SKM-1 (cell line): ENCODE measurements at regions not wholly inside any gene's neighbourhood (a gene's known extent, or its start where the extent isn't known, plus 50 kb on each side); places are given as distances from the start of the nearest gene placed in this dataset.

Experiments used
- DNase-seq: peaks from one replicate; lab custom pipeline; 2025; ENCODE audit not compliant: unreplicated experiment; lab: John Stamatoyannopoulos, UW

GRCh38 chr1:56235909-56236510 lies 343.4 kb downstream of the PLPP3 start:
- DNase-seq, result no peak

GRCh38 chr1:56229186-56229585 lies 350.2 kb downstream of the PLPP3 start:
- no peak for DNase-seq

- DNase-seq, result no peak
These were observed 351.5 kb downstream of the PLPP3 start for GRCh38 chr1:56227886-56228285.

GRCh38 chr1:56227401-56227800 lies 352.0 kb downstream of the PLPP3 start:
- DNase-seq, result no peak

- DNase-seq, result no peak
These were observed 353.2 kb downstream of the PLPP3 start for GRCh38 chr1:56225964-56226815.

- DNase-seq, result no peak
These were observed 355.4 kb downstream of the PLPP3 start for GRCh38 chr1:56223968-56224367.

- no peak for DNase-seq
These were observed 356.3 kb downstream of the PLPP3 start for GRCh38 chr1:56222914-56223540.

GRCh38 chr1:56220021-56220420 lies 359.3 kb downstream of the PLPP3 start:
- no peak for DNase-seq

GRCh38 chr1:56218023-56218422 lies 361.3 kb downstream of the PLPP3 start:
- no peak for DNase-seq

GRCh38 chr1:56216218-56216617 lies 363.1 kb downstream of the PLPP3 start:
- DNase-seq, result no peak

GRCh38 chr1:56215771-56216170 lies 363.6 kb downstream of the PLPP3 start:
- DNase-seq, result no peak

GRCh38 chr1:56215086-56215485 lies 364.3 kb downstream of the PLPP3 start:
- DNase-seq, result no peak

- no peak for DNase-seq
These were observed 366.3 kb downstream of the PLPP3 start for GRCh38 chr1:56213068-56213467.

GRCh38 chr1:56212143-56212542 lies 367.2 kb downstream of the PLPP3 start:
- no peak for DNase-seq

- DNase-seq, result no peak
These were observed 373.0 kb downstream of the PLPP3 start for GRCh38 chr1:56206391-56206790.

- no peak for DNase-seq
These were observed 375.2 kb downstream of the PLPP3 start for GRCh38 chr1:56204206-56204605.

GRCh38 chr1:56202796-56203492 lies 376.4 kb downstream of the PLPP3 start:
- DNase-seq, result no peak

GRCh38 chr1:56202186-56202585 lies 377.2 kb downstream of the PLPP3 start:
- DNase-seq, result no peak

- no peak for DNase-seq
These were observed 378.5 kb downstream of the PLPP3 start for GRCh38 chr1:56200896-56201295.

- DNase-seq, result no peak
These were observed 378.9 kb downstream of the PLPP3 start for GRCh38 chr1:56200442-56200841.

GRCh38 chr1:56199956-56200355 lies 379.4 kb downstream of the PLPP3 start:
- DNase-seq, result no peak

GRCh38 chr1:56199061-56199460 lies 380.3 kb downstream of the PLPP3 start:
- DNase-seq, result no peak
